Hematopoietic multipotent progenitor cell treated with erythropoietin and hydrocortisone succinate and interleukin-3 and kit ligand, for 4 days (in vitro differentiated cells): ENCODE measurements at regions not wholly inside any gene's neighbourhood (a gene's known extent, or its start where the extent isn't known, plus 50 kb on each side); places are given as distances from the start of the nearest gene placed in this dataset.
"Not testable (repeated sequence)": the region's sequence is repeated elsewhere in the genome, so short reads cannot be mapped to it uniquely, and the experiment has no call there.

Experiments
- DNase-seq: peaks from one replicate; pipeline ENCODE4 v3.0.0-alpha.2; 2015

DNA sequence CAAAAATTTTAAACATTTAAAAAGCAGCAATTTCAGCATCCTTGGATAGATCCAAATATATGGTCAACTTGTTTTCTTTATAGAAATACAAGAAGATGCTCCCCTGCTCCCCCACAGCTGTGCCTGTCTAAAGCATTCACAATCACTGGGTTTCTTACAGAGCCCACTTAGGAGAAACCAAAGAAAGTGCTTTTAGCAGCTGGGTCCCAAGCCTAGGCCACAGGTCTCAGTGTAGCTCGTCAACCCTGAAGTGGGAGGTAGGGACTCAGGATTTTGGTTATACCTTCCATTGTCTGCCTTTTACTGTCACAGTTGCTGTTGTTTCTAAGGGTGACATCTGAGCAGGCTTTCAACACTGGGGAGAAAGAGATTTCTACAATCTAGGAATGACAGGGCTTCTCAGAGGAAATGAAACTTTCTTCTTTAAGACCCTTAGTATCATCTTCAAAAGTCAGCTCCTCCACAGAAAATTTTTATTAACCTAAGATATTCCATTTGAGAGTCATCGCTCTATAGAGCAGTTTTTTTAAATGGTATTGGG lies 199.3 kb upstream of the CMC1 start:
- DNase-seq: no peak

DNA sequence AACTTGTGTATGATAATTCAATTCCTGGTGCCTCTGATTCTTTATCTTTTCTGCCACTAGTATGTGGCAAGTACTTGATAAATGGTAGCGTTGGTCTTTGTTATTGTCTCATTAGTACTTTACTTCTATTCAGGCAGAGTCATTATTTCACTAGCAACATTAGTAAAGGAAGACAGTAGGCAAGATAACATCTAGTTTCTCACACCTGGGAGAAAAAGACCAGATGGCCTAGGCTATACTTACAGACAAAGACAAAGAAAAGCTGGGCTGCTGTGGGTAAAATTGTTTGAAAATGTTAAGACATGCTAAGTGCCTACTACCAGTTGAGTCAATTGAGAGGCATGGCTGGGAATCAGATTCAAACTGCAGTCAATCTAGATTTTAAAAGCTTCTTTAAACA lies 198.7 kb upstream of the CMC1 start:
- no peak for DNase-seq

DNA sequence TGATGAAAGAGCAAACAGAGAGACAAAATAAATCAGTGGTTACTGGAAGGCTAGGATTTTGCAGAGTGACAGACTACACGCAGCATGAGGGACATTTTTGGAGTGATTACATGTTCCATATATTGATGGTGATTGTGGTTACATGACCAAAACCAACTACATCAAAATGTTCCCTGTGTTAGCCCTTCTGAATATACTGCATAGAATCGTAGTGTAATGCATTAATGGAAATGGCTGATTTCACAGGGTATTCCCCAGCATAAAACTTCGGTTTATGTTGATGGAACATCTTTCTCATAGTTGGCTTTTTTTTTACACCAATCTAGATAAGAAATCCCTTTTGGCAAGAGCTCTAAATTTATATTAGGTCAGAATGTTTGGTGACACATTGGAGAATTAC lies 191.3 kb upstream of the CMC1 start:
- no peak for DNase-seq

DNA sequence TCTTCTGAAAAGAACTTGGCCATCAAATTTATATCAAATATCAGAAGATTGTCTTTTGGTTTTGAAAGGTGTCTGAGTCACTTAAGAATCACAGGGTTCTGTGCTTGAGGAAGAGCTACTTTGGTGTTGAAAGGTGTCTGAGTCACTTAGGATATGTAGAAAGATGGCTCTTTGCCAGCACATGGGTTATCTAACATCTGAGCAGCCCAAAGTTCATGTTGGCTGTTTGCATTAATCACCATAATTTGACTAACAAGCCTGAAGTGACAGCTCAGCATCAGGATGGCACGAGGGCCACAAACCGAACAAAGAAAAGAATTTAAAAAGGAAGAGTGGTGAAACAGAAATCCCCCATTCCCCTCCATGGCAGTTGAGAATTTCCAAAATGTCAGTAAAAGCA lies 190.5 kb upstream of the CMC1 start:
- DNase-seq: peak; percentile 12

DNA sequence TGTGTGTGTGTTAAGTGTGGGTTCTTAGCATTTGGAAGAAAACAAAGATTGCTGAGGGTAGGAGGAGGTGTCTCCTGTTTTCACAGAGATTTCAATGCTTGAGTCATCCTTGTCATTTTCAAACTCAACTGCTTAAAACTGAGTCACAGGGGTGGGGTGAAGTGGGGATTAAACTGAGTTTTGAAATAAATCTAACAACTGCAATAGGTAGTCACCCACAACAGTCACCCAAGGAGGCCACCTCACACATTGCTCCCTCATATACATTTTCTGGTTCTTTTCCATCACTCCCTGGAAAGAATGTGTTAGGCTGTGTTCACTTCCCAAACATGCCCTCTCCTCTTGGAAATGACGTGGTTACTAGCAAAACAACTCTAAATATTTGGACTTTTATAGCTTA lies 187.7 kb upstream of the CMC1 start:
- no peak for DNase-seq

DNA sequence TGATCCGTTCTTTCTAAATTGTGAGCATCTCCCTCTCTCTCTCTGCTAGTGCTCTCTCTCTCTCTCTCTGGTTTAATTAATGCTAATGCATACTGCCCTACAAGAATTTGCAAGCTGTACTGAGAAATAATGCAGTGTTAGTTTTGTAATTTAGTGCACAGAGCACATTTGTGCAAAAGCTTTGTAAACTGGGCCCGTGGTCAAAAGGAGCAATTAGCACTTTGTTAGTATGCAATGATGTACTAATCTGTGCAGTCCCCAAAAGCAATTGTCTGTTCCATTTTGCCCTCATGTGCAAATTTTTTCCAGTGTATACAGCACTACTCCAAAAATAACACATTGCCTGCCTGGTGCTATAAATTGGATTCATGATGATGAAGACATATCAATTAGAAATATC lies 184.6 kb upstream of the CMC1 start:
- no peak for DNase-seq

DNA sequence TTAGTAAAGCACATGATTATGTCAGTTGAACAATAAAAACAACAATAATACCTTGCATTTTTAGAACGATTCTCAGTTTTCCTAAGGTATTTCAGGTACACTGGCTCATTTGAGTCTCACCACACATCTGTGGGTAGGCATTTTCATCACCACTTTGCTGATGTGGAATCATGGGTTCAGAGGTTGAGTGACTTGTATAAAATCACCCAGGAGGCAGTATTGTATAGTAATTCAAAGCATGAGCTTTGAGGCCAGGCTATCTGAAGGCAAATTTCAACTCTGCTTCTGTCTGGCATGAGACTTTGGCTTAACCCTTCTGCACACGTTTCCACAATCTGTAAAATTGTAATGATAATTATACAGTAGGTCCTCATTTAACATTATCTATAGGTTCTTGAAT lies 183.9 kb upstream of the CMC1 start:
- DNase-seq: no peak

DNA sequence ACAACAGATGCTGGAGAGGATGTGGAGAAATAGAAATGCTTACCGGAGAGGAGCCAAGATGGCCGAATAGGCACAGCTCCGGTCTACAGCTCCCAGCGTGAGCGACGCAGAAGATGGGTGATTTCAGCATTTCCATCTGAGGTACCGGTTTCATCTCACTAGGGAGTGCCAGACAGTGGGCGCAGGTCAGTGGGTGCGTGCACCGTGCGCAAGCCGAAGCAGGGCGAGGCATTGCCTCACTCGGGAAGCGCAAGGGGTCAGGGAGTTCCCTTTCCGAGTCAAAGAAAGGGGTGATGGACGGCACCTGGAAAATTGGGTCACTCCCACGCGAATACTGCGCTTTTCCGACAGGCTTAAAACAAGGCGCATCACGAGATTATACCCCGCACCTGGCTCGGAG lies 182.2 kb upstream of the CMC1 start:
- not testable (repeated sequence) for DNase-seq

DNA sequence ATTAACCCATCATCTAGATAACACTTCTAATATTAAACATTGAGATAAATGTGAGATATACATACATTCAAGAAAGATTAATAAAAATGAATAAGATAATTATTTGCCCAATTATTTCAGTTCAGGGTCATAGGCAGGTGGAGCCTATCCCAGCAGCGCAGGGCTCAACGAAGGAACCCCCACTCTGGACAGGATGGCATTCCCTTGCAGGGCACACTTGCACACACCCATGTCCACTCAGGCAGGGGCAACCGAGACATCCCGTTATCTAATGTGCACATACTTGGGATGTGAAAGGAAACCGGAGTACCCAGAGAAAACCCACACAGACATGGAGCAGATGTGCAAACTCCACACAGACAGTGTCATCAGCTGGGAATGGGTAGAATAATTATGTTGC lies 175.4 kb upstream of the CMC1 start:
- DNase-seq: no peak

DNA sequence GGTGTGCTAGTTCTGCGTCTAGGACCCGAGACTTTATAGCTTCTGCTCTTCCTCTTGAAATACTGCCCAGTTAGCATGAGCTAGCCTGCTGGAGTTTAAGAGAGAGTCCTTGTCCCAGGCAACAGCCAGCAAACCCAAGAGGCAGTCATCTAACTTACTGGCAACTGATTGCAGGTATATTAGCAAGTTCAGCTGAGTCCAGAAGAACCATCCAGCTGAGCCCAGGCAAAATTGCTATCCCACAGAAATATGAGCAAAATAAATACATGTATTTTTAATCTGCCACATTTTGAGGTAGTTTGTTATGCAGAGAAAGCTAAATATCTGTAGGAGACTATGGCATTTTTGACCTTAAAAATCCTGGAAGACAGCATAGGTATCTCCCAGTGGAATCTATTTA lies 174.4 kb upstream of the CMC1 start:
- no peak for DNase-seq

DNA sequence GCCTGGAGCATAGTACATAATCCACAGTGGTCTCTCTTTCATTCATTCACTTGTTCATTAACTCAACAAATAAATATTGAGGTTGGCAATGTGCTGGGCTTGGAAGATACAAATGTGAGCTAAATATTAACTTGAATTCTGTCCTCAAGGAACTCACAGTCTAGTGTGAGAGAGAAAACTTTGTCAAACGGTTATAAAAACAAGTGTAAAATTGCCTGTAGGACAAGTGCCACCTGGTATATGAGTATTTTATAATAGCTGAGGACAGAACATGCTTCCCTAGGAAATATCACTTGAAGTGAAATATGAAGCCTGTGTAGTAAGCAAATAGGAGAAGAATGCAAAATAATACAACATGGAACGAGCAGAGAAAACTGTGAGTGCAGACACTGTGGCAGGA lies 173.1 kb upstream of the CMC1 start:
- no peak for DNase-seq

DNA sequence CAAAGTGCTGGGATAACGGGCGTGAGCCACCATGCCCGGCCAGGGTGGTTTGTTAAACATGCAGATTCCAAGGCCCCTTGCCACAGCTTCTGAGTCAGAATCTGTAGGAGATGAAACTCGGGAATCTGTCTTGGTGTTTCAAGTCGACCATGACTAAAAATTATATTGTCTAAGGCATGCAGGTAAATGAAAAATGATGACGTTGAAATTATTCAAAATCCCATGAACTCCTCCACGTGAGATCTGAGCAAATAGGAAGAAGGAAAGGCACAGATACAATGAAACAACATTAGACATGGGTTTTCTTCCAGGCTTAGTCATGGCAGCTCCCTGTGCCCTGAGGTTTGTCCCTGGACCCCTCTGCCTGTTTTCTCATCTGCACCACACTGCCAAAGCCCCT lies 172.0 kb upstream of the CMC1 start:
- DNase-seq: no peak

DNA sequence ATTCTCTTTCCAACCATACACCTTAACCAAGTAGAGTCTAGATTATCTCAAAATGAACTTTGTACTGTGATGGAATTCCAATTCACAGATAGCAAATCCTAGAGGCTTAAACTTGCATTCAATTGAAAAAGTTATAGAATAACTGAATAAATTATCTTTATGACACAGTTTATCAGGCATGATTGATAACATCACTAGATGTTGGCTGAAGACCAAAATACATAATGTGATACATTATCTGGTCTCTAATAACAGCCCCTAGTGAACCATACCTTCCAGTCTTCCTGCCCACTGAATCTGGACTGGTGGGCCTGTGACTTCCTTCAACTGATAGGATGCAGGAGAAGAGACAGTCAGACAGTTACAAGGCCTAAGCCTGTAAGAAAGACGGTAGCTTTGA lies 165.2 kb upstream of the CMC1 start:
- no peak for DNase-seq

DNA sequence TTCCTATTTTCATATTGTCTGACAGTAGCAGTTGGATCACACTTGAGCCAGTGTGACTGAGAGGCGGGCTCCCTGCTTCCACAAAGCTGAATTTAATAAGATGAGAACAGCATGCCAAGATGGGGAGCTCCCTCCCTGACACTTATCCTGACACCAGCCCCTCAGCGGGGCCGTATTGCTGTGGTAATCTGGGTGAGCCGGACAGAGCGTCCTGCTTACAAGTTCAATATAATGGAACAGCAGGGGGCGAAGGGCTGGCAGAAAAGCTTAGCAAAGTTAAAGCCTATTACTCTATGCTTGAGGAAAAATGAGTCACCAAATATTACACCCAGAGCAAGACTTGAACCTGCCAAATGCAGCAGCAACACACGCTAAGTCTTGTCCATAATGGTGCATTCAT lies 163.8 kb upstream of the CMC1 start:
- DNase-seq: peak; percentile 10

DNA sequence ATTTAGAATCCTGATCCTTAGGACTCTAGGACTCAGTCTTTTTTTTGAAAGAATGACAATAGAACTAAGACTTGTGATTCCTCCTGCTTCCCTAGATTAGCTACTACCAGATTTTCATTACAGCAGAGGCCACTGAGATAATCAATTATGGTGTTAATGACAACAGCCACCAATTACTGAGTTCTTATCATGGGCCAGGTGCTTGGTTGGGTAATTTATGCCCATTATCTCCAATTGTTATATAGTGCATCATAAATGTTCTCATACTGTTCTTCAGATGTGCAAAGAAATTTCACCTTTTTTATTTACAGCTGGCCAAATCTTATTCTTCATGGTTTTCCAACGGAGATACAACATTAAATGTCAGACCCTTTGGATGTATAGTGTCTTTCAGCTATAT lies 162.9 kb upstream of the CMC1 start:
- no peak for DNase-seq

DNA sequence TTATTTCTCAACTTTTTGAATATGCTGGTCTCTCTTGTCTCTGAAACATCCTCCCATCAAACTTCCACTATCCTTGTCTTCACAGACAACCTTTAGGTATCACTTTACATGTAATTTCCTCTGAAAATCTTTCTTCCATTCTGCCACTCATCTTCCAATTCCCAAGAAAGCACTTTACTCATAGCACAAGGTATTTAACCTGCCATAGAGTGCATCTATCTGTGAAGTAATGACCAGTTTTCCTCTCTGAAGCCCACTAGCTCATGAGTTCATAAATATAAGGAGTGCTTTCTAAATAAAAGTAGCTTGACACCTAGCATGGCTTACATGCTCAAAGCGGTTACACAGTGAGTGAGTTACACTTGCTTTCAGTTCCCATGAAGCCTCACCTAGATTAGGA lies 160.7 kb upstream of the CMC1 start:
- DNase-seq: no peak

DNA sequence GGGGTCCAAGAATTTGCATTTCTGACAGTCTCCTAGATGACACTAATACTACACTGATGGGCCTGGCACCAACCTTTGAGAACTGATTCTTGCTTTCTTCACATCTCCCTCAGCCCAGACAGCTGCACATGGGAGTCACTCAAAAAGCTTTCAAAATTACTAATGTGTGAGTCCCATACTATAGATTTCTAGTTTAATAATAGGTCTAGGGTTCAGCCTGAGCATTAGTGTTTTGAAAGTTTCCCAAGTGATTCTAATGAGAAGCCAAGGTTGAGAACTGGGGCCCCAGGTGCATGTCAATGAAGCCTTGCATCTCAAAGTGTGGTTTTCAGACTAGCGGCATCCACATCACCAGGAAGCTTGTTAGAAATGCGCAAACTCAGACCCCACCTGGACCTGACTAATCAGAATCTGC lies 159.9 kb upstream of the CMC1 start:
- DNase-seq: no peak

DNA sequence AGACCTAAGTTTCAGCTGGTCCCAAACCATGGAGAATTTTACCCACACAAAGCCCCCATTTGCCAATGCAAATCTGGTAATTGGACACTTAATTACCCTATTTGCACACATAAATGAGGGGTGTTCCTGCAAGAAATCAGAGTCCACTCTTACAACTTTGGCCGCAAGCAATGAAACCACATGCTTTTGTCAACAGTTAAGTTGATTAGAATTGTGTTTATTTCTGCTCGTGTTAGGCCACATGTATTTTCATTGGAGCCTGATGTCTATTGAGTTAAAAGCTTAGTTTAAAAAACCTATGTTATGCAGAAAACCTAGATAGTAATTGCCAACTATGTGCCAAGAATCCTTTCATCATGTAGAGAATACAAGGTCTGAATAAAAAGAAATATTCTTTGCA lies 153.8 kb upstream of the CMC1 start:
- DNase-seq: no peak

DNA sequence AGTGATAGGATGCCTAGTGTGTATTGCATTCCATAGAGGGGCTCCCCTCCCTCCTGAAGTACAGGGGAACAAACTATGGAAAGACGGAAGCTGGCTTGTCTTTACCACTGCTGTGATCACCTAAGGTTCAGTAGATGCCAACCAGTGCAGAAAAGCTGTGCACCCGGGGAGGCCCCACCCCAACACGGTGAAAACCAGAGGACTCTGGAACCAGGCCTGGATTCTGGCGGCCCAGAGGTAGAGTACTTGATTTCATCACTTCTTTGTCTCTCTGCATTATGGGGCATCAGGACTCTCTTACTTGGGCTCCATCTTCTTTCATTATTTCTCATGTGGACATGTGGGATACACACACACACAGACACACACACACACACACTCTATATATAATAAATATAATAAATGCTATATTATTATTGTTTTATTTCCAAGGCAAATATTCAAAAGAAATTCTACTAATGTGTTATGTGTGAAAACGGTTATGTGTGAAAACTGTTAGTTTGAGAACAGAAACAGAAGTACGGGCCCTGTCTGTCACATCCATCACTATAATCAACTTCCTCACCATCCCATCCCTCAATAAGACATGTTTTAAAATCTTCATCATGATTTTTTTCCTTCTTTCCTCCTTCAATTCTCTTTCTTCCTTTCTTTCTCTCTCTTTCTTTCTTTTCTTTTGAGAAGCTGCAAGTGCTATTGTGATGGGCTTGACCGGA lies 152.4 kb upstream of the CMC1 start:
- no peak for DNase-seq

DNA sequence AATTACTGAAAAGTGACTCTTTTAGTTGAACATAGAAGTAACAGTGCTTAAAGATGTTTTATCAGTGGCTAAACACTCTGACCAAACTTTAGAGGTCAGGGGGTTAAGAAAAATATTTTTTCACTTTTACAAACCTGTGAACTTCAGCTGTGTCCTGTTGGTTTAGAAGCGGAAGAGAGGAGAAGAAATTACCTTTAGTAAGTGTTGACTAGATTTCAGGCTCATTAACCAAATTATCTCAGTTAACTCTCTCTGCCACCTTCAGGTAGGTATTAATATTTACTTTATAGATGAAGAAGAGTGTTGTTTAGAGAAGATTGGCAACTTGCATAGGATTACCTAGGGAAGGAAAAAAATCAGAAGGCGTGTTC lies 151.9 kb upstream of the CMC1 start:
- DNase-seq: no peak

DNA sequence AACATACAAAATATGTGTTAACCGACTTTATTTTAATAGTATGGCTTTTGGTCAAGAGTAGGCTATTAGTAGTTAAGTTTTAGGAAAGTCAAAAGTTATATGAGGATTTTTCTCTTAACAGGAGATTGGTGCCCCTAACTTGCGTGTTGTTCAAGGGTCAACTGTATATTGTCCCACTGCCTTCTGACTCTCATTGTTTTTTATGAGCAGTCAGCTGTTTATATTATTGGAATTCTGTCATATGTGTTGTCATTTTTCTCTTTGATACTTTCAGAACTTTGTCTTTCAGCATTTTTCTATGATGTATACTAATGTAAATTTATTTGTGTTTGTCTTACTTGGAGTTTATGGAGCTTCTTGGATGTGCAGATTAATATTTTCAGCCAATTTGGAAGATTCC lies 142.1 kb upstream of the CMC1 start:
- DNase-seq: no peak

DNA sequence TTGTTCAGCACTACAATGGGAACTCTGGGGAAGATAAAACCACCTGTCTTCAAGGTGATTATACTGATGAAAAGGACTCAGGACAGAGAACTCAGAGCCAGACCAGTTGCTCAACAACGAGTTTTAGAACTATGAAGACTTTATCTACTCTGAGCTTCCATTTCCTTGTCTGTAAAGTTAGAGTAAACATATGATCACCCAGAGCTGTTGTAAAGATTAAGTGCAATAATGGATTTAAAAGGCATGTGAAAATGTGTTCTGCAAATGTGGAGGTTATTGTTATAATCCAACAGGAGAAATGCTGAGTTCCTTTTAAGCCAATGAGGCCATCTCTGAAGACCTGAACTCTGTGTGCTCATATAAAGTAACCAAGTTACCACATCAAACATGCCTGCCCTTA lies 139.7 kb upstream of the CMC1 start:
- DNase-seq: no peak

DNA sequence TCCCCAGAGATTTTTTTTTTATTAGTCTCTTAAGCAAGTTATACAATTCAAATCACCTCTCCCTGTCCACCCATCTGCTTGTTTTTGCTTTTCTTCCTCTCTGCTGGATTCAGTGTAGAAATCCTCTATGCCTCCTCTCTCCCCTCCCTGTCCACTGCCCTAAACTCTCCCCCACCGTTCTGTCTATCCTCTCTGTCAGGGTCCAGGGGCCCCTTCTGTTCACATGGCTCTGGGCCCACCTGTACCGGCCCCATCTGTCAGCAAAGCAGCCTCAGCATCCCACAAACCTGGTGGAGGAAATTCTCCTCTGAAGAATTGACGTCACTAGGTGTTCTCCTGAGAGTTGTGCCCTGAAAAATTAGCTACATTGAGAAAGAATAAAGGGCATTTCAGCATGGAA lies 137.6 kb upstream of the CMC1 start:
- no peak for DNase-seq

DNA sequence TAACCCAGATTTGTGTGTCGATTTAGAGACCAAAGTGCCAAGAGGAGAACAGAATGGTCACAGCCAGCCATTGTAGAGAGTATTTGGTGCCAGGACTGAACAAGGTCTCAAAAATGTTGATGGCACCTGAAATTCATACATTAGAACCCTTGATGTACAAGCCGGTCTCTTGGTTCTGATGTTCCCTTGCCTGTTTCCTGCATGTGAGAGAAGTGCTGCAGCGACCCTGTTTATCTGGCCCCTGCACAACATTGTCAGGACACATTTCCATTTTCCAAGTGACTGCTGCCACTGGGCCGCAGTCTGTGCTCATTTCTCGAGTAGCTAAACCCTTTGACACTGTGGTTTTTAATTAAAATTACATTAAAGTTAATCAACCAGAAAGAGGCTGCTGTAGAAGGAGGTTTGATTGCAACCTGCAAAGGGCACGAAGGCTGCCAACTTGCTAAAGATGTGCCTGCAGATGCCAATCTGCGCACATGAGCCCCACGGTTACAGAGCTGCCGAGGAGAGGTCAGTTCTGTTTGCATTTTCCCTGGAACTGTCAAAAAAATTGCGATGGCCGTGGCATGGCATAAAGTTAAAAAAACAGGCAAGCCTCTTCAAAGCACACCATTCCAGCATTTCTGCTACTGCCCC lies 136.4 kb upstream of the CMC1 start:
- no peak for DNase-seq

DNA sequence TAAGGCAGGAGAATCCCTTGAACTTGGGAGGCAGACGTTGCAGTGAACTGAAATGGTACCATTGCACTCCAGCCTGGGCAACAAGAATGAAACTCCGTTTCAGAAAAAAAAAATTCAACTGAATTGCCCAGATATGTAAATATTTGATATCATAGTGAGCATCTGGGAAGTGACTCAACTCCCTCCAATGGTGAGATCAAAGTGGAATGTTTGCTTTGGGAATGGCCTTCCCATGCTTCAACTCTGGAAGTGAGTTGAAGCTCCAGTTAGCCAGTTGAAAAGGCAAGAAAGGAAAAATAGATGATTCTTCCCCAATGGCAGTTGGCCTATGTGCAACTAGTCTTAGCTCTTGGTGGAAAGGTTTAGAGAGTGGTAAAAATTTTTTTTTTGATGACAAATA lies 131.6 kb upstream of the CMC1 start:
- DNase-seq: no peak
